SK-N-SH (cell line): ENCODE measurements at regions not wholly inside any gene's neighbourhood (a gene's known extent, or its start where the extent isn't known, plus 50 kb on each side); places are given as distances from the start of the nearest gene placed in this dataset.

Experiments used
- CTCF ChIP-seq: fragments of 200-600 bp; sonication (generic); IDR thresholded peaks from 2 replicates; pipeline ENCODE4 v1.6.1; 2017; ENCODE audit warnings: antibody characterized with exemption, mild to moderate bottlenecking, moderate library complexity
- FOXJ3 ChIP-seq: sonication (generic); formaldehyde crosslinking; IDR thresholded peaks from 2 replicates; pipeline ENCODE4 v1.5.1; 2020; ENCODE audit warnings: mild to moderate bottlenecking, missing genetic modification reagents
- FOXM1 ChIP-seq: IDR thresholded peaks from 2 replicates; pipeline ENCODE4 v1.4.0; 2012; ENCODE audit warnings: low read depth, mild to moderate bottlenecking
- GABPA ChIP-seq: IDR thresholded peaks from 2 replicates; pipeline ENCODE4 v1.4.0; 2012; ENCODE audit warnings: low read depth, mild to moderate bottlenecking
- MAX ChIP-seq: IDR thresholded peaks from 2 replicates; pipeline ENCODE4 v1.4.0; 2012; ENCODE audit warnings: low read depth
- MEF2A ChIP-seq: IDR thresholded peaks from 2 replicates; pipeline ENCODE4 v1.4.0; 2012; ENCODE audit warnings: low read depth, borderline replicate concordance
- MXI1 ChIP-seq: IDR thresholded peaks from 2 replicates; pipeline ENCODE4 v1.6.1; 2012; ENCODE audit warnings: mild to moderate bottlenecking, low read depth, low read length, improper control_type of control experiment
- POLR2AphosphoS5 ChIP-seq: IDR thresholded peaks from 2 replicates; pipeline ENCODE4 v1.6.1; 2012; ENCODE audit warnings: low read depth, low read length
- RFX5 ChIP-seq: IDR thresholded peaks from 2 replicates; pipeline ENCODE4 v1.6.1; 2012; ENCODE audit warnings: mild to moderate bottlenecking, improper control_type of control experiment, low read length
- RXRA ChIP-seq: IDR thresholded peaks from 2 replicates; pipeline ENCODE4 v1.4.0; 2012; ENCODE audit warnings: low read depth, mild to moderate bottlenecking, borderline replicate concordance
- TAF1 ChIP-seq: IDR thresholded peaks from 2 replicates; pipeline ENCODE4 v1.6.1; 2012; ENCODE audit warnings: low read depth, mild to moderate bottlenecking, low read length, moderate library complexity, borderline replicate concordance
- ZBTB33 ChIP-seq: IDR thresholded peaks from 2 replicates; pipeline ENCODE4 v1.4.0; 2012; ENCODE audit warnings: low read depth, borderline replicate concordance
- TF ChIP-seq, protein P1 (sequence below): fragments of 150-350 bp; IDR thresholded peaks from 2 replicates; pipeline ENCODE4 v1.6.1; 2017; ENCODE audit warnings: antibody characterized with exemption, low read length, low read depth, borderline replicate concordance
- TF ChIP-seq, protein P2 (sequence below): IDR thresholded peaks from 2 replicates; pipeline ENCODE4 v1.6.1; 2012; ENCODE audit warnings: mild to moderate bottlenecking, low read depth, low read length, moderate library complexity

GRCh38 chr3:3351226-3351625 is 171.7 kb upstream of the CRBN start:
- TF ChIP-seq ZBTB33 (no peak), CTCF (no peak), POLR2AphosphoS5 (no peak), FOXJ3 (CRISPR knock-in tag) (no peak), TAF1 (no peak), MEF2A (no peak), RXRA (no peak), MXI1 (no peak), MAX (no peak), FOXM1 (no peak), GABPA (no peak), RFX5 (no peak)
- TF ChIP-seq, protein P1, sequence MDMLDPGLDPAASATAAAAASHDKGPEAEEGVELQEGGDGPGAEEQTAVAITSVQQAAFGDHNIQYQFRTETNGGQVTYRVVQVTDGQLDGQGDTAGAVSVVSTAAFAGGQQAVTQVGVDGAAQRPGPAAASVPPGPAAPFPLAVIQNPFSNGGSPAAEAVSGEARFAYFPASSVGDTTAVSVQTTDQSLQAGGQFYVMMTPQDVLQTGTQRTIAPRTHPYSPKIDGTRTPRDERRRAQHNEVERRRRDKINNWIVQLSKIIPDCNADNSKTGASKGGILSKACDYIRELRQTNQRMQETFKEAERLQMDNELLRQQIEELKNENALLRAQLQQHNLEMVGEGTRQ, result no peak
- TF ChIP-seq, protein P2, sequence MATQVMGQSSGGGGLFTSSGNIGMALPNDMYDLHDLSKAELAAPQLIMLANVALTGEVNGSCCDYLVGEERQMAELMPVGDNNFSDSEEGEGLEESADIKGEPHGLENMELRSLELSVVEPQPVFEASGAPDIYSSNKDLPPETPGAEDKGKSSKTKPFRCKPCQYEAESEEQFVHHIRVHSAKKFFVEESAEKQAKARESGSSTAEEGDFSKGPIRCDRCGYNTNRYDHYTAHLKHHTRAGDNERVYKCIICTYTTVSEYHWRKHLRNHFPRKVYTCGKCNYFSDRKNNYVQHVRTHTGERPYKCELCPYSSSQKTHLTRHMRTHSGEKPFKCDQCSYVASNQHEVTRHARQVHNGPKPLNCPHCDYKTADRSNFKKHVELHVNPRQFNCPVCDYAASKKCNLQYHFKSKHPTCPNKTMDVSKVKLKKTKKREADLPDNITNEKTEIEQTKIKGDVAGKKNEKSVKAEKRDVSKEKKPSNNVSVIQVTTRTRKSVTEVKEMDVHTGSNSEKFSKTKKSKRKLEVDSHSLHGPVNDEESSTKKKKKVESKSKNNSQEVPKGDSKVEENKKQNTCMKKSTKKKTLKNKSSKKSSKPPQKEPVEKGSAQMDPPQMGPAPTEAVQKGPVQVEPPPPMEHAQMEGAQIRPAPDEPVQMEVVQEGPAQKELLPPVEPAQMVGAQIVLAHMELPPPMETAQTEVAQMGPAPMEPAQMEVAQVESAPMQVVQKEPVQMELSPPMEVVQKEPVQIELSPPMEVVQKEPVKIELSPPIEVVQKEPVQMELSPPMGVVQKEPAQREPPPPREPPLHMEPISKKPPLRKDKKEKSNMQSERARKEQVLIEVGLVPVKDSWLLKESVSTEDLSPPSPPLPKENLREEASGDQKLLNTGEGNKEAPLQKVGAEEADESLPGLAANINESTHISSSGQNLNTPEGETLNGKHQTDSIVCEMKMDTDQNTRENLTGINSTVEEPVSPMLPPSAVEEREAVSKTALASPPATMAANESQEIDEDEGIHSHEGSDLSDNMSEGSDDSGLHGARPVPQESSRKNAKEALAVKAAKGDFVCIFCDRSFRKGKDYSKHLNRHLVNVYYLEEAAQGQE, result no peak
